ENCODE measurements at regions not wholly inside any gene's neighbourhood (a gene's known extent, or its start where the extent isn't known, plus 50 kb on each side); places are given as distances from the start of the nearest gene placed in this dataset.

GRCh38 chr5:125151150-125151900 lies 404.9 kb upstream of the ZNF608 start:
- Mint-ChIP-seq H3K27ac (no peak overlapping the region), H3K27me3 (ENCODE audit: low read depth in 3 of 3) (peaks cover 0 to 3% (median 0%) of the 10 kb centered on the region in 3 donors), H3K4me1 (no peaks in the 10 kb centered on the region), H3K4me3 (no peak overlapping the region), H3K36me3 (no peaks in the 10 kb centered on the region), H3K9me3 (no peaks in the 10 kb centered on the region)
- no peak for DNase-seq

- H3K27me3 Mint-ChIP-seq (ENCODE audit: low read depth in 3 of 3) = peaks cover 0 to 5% (median 0%) of the 10 kb centered on the region in 3 donors
- DNase-seq = no peak
- H3K36me3 Mint-ChIP-seq = peaks cover 0 to under 1% (median 0%) of the 10 kb centered on the region in 3 donors
- no peaks in the 10 kb centered on the region for H3K4me1 Mint-ChIP-seq
- no peak overlapping the region for H3K4me3 Mint-ChIP-seq
- no peak overlapping the region for H3K27ac Mint-ChIP-seq
- H3K9me3 Mint-ChIP-seq = no peaks in the 10 kb centered on the region
These were observed 405.6 kb upstream of the ZNF608 start for GRCh38 chr5:125152044-125152443.

- DNase-seq = no peak
- peaks cover 0 to 3% (median 0%) of the 10 kb centered on the region in 3 donors for H3K36me3 Mint-ChIP-seq
- H3K4me1 Mint-ChIP-seq = no peaks in the 10 kb centered on the region
- peaks cover 0 to 2% (median 0%) of the 10 kb centered on the region in 6 donors for H3K9me3 Mint-ChIP-seq
- H3K4me3 Mint-ChIP-seq = no peak overlapping the region
- H3K27me3 Mint-ChIP-seq (ENCODE audit: low read depth in 3 of 3) = peaks cover 0 to 5% (median 0%) of the 10 kb centered on the region in 3 donors
- no peak overlapping the region for H3K27ac Mint-ChIP-seq
These were observed 406.2 kb upstream of the ZNF608 start for GRCh38 chr5:125152461-125153189.

- Mint-ChIP-seq H3K4me3 (no peak overlapping the region), H3K27ac (no peak overlapping the region), H3K9me3 (peaks cover 0 to 3% (median 0%) of the 10 kb centered on the region in 6 donors), H3K4me1 (no peaks in the 10 kb centered on the region), H3K27me3 (ENCODE audit: low read depth in 3 of 3) (peaks cover 0 to 5% (median 0%) of the 10 kb centered on the region in 3 donors), H3K36me3 (peaks cover 0 to 3% (median 0%) of the 10 kb centered on the region in 3 donors)
- no peak for DNase-seq
These were observed 406.8 kb upstream of the ZNF608 start for GRCh38 chr5:125153231-125153630.

- H3K27me3 Mint-ChIP-seq (ENCODE audit: low read depth in 3 of 3) = peaks cover 0 to 5% (median 0%) of the 10 kb centered on the region in 3 donors
- H3K4me1 Mint-ChIP-seq = no peaks in the 10 kb centered on the region
- no peak for DNase-seq
- peaks cover 0 to 3% (median 0%) of the 10 kb centered on the region in 3 donors for H3K36me3 Mint-ChIP-seq
- H3K27ac Mint-ChIP-seq = no peak overlapping the region
- H3K4me3 Mint-ChIP-seq = no peak overlapping the region
- peaks cover 0 to 3% (median 0%) of the 10 kb centered on the region in 6 donors for H3K9me3 Mint-ChIP-seq
These were observed 408.1 kb upstream of the ZNF608 start for GRCh38 chr5:125154301-125155110.

GRCh38 chr5:125160787-125161502 lies 414.5 kb upstream of the ZNF608 start:
- Mint-ChIP-seq H3K4me1 (no peaks in the 10 kb centered on the region), H3K36me3 (peaks cover 0 to 6% (median 3%) of the 10 kb centered on the region in 3 donors), H3K4me3 (no peak overlapping the region), H3K9me3 (peaks cover 10 to 29% (median 12%) of the 10 kb centered on the region in 6 donors), H3K27ac (no peak overlapping the region), H3K27me3 (ENCODE audit: low read depth in 3 of 3) (peaks cover 0 to 9% (median 2%) of the 10 kb centered on the region in 3 donors)
- no peak for DNase-seq

- H3K9me3 Mint-ChIP-seq = peaks cover 10 to 30% (median 11%) of the 10 kb centered on the region in 6 donors
- H3K27ac Mint-ChIP-seq = no peak overlapping the region
- H3K36me3 Mint-ChIP-seq = peaks cover 0 to 9% (median 0%) of the 10 kb centered on the region in 3 donors
- DNase-seq = no peak
- H3K4me1 Mint-ChIP-seq = no peaks in the 10 kb centered on the region
- H3K27me3 Mint-ChIP-seq (ENCODE audit: low read depth in 3 of 3) = peaks cover 0 to 6% (median 2%) of the 10 kb centered on the region in 3 donors
- no peak overlapping the region for H3K4me3 Mint-ChIP-seq
These were observed 416.3 kb upstream of the ZNF608 start for GRCh38 chr5:125162714-125163113.

- no peak for DNase-seq
- peaks cover 0 to 5% (median 0%) of the 10 kb centered on the region in 3 donors for H3K36me3 Mint-ChIP-seq
- H3K9me3 Mint-ChIP-seq = peaks cover 0 to 9% (median 3%) of the 10 kb centered on the region in 6 donors
- H3K4me3 Mint-ChIP-seq = no peak overlapping the region
- H3K4me1 Mint-ChIP-seq = no peaks in the 10 kb centered on the region
- no peak overlapping the region for H3K27ac Mint-ChIP-seq
- H3K27me3 Mint-ChIP-seq (ENCODE audit: low read depth in 3 of 3) = peaks cover 0 to 2% (median 0%) of the 10 kb centered on the region in 3 donors
These were observed 423.0 kb upstream of the ZNF608 start for GRCh38 chr5:125169396-125169795.

GRCh38 chr5:125171641-125172040 lies 425.2 kb upstream of the ZNF608 start:
- Mint-ChIP-seq H3K4me3 (no peak overlapping the region), H3K27ac (no peak overlapping the region), H3K4me1 (no peaks in the 10 kb centered on the region), H3K9me3 (no peaks in the 10 kb centered on the region), H3K36me3 (no peaks in the 10 kb centered on the region), H3K27me3 (ENCODE audit: low read depth in 3 of 3) (peaks cover 0 to 2% (median 0%) of the 10 kb centered on the region in 3 donors)
- no peak for DNase-seq

GRCh38 chr5:125175348-125176004 lies 429.0 kb upstream of the ZNF608 start:
- Mint-ChIP-seq H3K4me1 (no peaks in the 10 kb centered on the region), H3K9me3 (peaks cover 0 to 3% (median 0%) of the 10 kb centered on the region in 6 donors), H3K36me3 (peaks cover 0 to 3% (median 0%) of the 10 kb centered on the region in 3 donors), H3K27ac (no peak overlapping the region), H3K27me3 (ENCODE audit: low read depth in 3 of 3) (peaks cover 0 to 2% (median 2%) of the 10 kb centered on the region in 3 donors), H3K4me3 (no peak overlapping the region)
- no peak for DNase-seq

- DNase-seq = no peak
- Mint-ChIP-seq H3K27me3 (ENCODE audit: low read depth in 3 of 3) (peaks cover 0 to 2% (median 2%) of the 10 kb centered on the region in 3 donors), H3K27ac (no peak overlapping the region), H3K4me1 (no peaks in the 10 kb centered on the region), H3K36me3 (peaks cover 0 to 3% (median 0%) of the 10 kb centered on the region in 3 donors), H3K4me3 (no peak overlapping the region), H3K9me3 (peaks cover 0 to 3% (median 0%) of the 10 kb centered on the region in 6 donors)
These were observed 429.6 kb upstream of the ZNF608 start for GRCh38 chr5:125176005-125176390.

GRCh38 chr5:125177340-125177739 lies 430.9 kb upstream of the ZNF608 start:
- Mint-ChIP-seq H3K27me3 (ENCODE audit: low read depth in 3 of 3) (peaks cover 0 to 2% (median 0%) of the 10 kb centered on the region in 3 donors), H3K27ac (no peak overlapping the region), H3K4me1 (no peaks in the 10 kb centered on the region), H3K9me3 (peaks cover 0 to 3% (median 0%) of the 10 kb centered on the region in 6 donors), H3K4me3 (no peak overlapping the region), H3K36me3 (peaks cover 0 to 3% (median 0%) of the 10 kb centered on the region in 3 donors)
- DNase-seq = no peak
